PC-9 (cell line): ENCODE measurements at regions not wholly inside any gene's neighbourhood (a gene's known extent, or its start where the extent isn't known, plus 50 kb on each side); places are given as distances from the start of the nearest gene placed in this dataset.

Experiments used
- BruUV-seq: library from RNA; stranded (reverse); fragments of 400-500 nt; replicated peaks from 2 replicates; lab custom pipeline; 2021; lab: Mats Ljungman, UMichigan
- CTCF ChIA-PET: fragments of 300-600 bp; sonication (Branson Sonifier 250); formaldehyde crosslinking; loops from one replicate; lab custom pipeline; 2022; ENCODE audit warnings: antibody characterized with exemption; lab: Charles Lee
- POLR2A ChIA-PET: fragments of 300-600 bp; sonication (Branson Sonifier 250); formaldehyde crosslinking; loops from one replicate; lab custom pipeline; 2022; ENCODE audit warnings: antibody characterized with exemption; ENCODE audit not compliant: unreplicated experiment; lab: Charles Lee
- DNase-seq, 2 experiments: peaks; one replicate each; pipeline versions ENCODE4 v3.0.0 to v3.0.0-alpha.2; 2015 to 2022; ENCODE audit warnings: mixed read lengths in 1 of 2
- H2AFZ ChIP-seq: fragments of 200-600 bp; sonication (generic); 2 replicates; pipeline ENCODE4 v1.8.1; 2017; ENCODE audit warnings: antibody characterized with exemption
- H3F3A ChIP-seq: fragments of 200-600 bp; sonication (generic); 2 replicates; pipeline ENCODE4 v1.8.1; 2017; ENCODE audit warnings: antibody characterized with exemption, mild to moderate bottlenecking, low read depth; ENCODE audit not compliant: insufficient read depth
- H3K27ac ChIP-seq: fragments of 200-600 bp; sonication (generic); 2 replicates; pipeline ENCODE4 v1.6.1; 2016; ENCODE audit warnings: mixed run types
- H3K27me3 ChIP-seq: fragments of 200-600 bp; sonication (generic); 2 replicates; pipeline ENCODE4 v1.6.1; 2016; ENCODE audit warnings: low read depth, mixed run types; ENCODE audit not compliant: insufficient read depth
- H3K36me3 ChIP-seq: fragments of 200-600 bp; sonication (generic); 2 replicates; pipeline ENCODE4 v1.6.1; 2016; ENCODE audit warnings: low read depth, mixed run types
- H3K4me1 ChIP-seq: fragments of 200-600 bp; sonication (generic); replicated peaks from 2 replicates; pipeline ENCODE4 v1.6.1; 2016; ENCODE audit warnings: mixed run types; ENCODE audit not compliant: insufficient read depth
- H3K4me2 ChIP-seq: fragments of 200-600 bp; sonication (generic); 2 replicates; pipeline ENCODE4 v1.6.1; 2017; ENCODE audit warnings: mixed run types
- H3K4me3 ChIP-seq: fragments of 200-600 bp; sonication (generic); 2 replicates; pipeline ENCODE4 v1.6.1; 2016; ENCODE audit warnings: mixed run types
- H3K79me2 ChIP-seq: fragments of 200-600 bp; sonication (generic); 2 replicates; pipeline ENCODE4 v1.6.1; 2017; ENCODE audit warnings: low read depth, mixed run types
- H3K9me2 ChIP-seq: fragments of 200-600 bp; sonication (generic); 2 replicates; pipeline ENCODE4 v1.8.1; 2017; ENCODE audit warnings: mild to moderate bottlenecking; ENCODE audit not compliant: insufficient read depth
- H3K9me3 ChIP-seq: fragments of 200-600 bp; sonication (generic); 2 replicates; pipeline ENCODE4 v1.8.1; 2016; ENCODE audit warnings: low read depth; ENCODE audit not compliant: insufficient read depth
- H4K20me1 ChIP-seq: fragments of 200-600 bp; sonication (generic); 2 replicates; pipeline ENCODE4 v1.8.1; 2017; ENCODE audit not compliant: insufficient read depth
- EZH2 ChIP-seq: fragments of 200-600 bp; sonication (generic); IDR thresholded peaks from 2 replicates; pipeline ENCODE4 v1.8.0; 2017; ENCODE audit warnings: antibody characterized with exemption, low read depth
- intact Hi-C: fragments of 100-400 bp; cut with micrococcal nuclease; formaldehyde crosslinking; loops from one replicate; pipeline ENCODE4 v1.10.0; 2022; ENCODE audit not compliant: unreplicated experiment
- TF ChIP-seq, protein P1 (sequence below): fragments of 200-600 bp; sonication (generic); conservative IDR thresholded peaks from 2 replicates; pipeline ENCODE4 v1.6.1; 2017; ENCODE audit warnings: mixed run types, antibody characterized with exemption, mild to moderate bottlenecking, moderate library complexity

DNA sequence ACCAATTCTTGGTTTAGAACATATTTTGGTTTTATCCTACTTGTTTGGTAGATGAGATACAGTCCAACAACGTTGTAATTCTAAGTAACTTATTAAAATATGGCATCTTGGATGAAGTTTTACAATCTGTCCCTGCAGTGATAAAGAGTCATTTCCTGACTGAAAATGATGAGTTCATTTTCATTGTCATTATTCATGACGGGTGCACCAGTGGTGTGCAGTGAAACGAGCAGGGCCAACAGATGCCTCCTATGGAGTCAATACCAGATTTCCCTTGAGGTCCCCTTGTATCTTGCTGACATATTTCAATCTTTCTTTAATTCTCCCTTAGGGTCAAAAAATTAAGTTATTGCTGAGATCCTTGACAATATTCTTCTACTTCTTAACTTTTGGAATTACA is 438.5 kb downstream of the LRIG3 start:
- Histone ChIP-seq H3K9me3 (no peaks in the 10 kb centered on the region), H2AFZ (no peak overlapping the region), H3F3A (no peaks in the 10 kb centered on the region), H3K4me2 (no peak overlapping the region), H3K79me2 (no peaks in the 10 kb centered on the region), H3K27ac (no peak overlapping the region), H4K20me1 (no peaks in the 10 kb centered on the region), H3K4me3 (no peak overlapping the region), H3K4me1 (no peaks in the 10 kb centered on the region), H3K9me2 (no peaks in the 10 kb centered on the region), H3K36me3 (no peaks in the 10 kb centered on the region), H3K27me3 (no peaks in the 10 kb centered on the region)
- intact Hi-C loops: no loop called here
- no TSS peak for BruUV-seq
- no peak for DNase-seq
- TF ChIP-seq, protein P1, sequence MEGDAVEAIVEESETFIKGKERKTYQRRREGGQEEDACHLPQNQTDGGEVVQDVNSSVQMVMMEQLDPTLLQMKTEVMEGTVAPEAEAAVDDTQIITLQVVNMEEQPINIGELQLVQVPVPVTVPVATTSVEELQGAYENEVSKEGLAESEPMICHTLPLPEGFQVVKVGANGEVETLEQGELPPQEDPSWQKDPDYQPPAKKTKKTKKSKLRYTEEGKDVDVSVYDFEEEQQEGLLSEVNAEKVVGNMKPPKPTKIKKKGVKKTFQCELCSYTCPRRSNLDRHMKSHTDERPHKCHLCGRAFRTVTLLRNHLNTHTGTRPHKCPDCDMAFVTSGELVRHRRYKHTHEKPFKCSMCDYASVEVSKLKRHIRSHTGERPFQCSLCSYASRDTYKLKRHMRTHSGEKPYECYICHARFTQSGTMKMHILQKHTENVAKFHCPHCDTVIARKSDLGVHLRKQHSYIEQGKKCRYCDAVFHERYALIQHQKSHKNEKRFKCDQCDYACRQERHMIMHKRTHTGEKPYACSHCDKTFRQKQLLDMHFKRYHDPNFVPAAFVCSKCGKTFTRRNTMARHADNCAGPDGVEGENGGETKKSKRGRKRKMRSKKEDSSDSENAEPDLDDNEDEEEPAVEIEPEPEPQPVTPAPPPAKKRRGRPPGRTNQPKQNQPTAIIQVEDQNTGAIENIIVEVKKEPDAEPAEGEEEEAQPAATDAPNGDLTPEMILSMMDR: no peak
- no peak for TF ChIP-seq EZH2
- CTCF ChIA-PET: no interaction called here
- POLR2A ChIA-PET: no interaction called here

DNA sequence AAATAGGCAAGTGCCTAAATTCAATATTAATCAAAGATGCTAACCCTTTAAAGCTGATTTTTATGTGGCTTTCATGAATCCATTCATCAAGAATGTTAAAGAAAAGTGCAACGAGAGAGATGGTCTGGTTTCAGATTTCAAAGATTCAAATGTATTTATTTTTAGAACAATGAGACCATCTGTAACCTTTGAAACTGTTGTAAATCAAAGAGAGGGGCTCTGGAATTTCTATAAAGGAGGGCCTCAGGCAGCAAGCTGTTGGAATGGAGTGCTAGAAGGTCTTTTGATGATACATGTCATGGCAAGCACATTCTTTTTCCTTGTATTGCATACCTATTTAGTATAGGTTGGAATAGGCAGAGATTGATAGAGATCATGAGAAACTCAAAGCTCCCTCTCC is 433.0 kb downstream of the LRIG3 start:
- ChIA-PET POLR2A (no interaction called here), CTCF (no interaction called here)
- Histone ChIP-seq H3K4me1 (no peaks in the 10 kb centered on the region), H3K4me3 (no peak overlapping the region), H3K36me3 (no peaks in the 10 kb centered on the region), H3F3A (no peaks in the 10 kb centered on the region), H3K9me2 (no peaks in the 10 kb centered on the region), H4K20me1 (no peaks in the 10 kb centered on the region), H3K79me2 (no peaks in the 10 kb centered on the region), H2AFZ (no peak overlapping the region), H3K9me3 (no peaks in the 10 kb centered on the region), H3K27me3 (no peaks in the 10 kb centered on the region), H3K27ac (no peak overlapping the region), H3K4me2 (no peak overlapping the region)
- intact Hi-C loops: no loop called here
- TF ChIP-seq EZH2: no peak
- TF ChIP-seq, protein P1: no peak
- BruUV-seq: no TSS peak
- DNase-seq: no peak

DNA sequence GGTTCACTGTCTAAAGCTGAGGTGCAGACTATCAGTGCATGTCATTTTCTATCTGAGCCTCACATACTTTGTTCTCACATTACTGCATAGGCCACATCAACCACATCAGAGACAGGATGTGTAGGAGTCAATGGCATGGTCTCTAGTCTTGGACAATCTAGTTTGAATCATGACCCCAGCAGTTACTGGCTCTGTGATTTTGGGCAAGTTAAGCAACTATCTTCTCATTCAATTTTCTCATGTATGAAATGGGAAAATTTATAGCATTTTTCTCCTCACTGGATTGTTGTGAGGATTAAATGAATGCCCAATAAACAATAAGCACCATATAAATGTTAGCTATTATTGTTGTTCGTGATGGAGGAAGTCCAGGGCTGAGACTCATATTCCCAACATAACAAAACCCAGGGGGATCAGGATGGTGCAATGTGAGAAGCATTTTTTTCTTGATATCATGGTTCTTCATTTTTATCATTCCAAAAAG is 432.6 kb downstream of the LRIG3 start:
- no peak for DNase-seq
- Histone ChIP-seq H3K4me3 (no peak overlapping the region), H4K20me1 (no peaks in the 10 kb centered on the region), H3K27ac (no peak overlapping the region), H3K9me2 (no peaks in the 10 kb centered on the region), H3K27me3 (no peaks in the 10 kb centered on the region), H3F3A (no peaks in the 10 kb centered on the region), H3K36me3 (no peaks in the 10 kb centered on the region), H3K79me2 (no peaks in the 10 kb centered on the region), H2AFZ (no peak overlapping the region), H3K4me2 (no peak overlapping the region), H3K9me3 (no peaks in the 10 kb centered on the region), H3K4me1 (no peaks in the 10 kb centered on the region)
- BruUV-seq: no TSS peak
- POLR2A ChIA-PET: no interaction called here
- intact Hi-C loops: no loop called here
- TF ChIP-seq EZH2: no peak
- TF ChIP-seq, protein P1: no peak
- CTCF ChIA-PET: no interaction called here
